ENCODE measurements at regions not wholly inside any gene's neighbourhood (a gene's known extent, or its start where the extent isn't known, plus 50 kb on each side); places are given as distances from the start of the nearest gene placed in this dataset.

- no peak for DNase-seq
These were observed 2200.4 kb upstream of the C9orf72 start for GRCh38 chr9:29773676-29774075.

- DNase-seq = no peak
These were observed 2202.2 kb upstream of the C9orf72 start for GRCh38 chr9:29775491-29775890.

GRCh38 chr9:29778281-29778849 lies 2205.1 kb upstream of the C9orf72 start:
- no peak for DNase-seq

- DNase-seq = no peak
These were observed 2220.7 kb upstream of the C9orf72 start for GRCh38 chr9:29793970-29794369.

DNA sequence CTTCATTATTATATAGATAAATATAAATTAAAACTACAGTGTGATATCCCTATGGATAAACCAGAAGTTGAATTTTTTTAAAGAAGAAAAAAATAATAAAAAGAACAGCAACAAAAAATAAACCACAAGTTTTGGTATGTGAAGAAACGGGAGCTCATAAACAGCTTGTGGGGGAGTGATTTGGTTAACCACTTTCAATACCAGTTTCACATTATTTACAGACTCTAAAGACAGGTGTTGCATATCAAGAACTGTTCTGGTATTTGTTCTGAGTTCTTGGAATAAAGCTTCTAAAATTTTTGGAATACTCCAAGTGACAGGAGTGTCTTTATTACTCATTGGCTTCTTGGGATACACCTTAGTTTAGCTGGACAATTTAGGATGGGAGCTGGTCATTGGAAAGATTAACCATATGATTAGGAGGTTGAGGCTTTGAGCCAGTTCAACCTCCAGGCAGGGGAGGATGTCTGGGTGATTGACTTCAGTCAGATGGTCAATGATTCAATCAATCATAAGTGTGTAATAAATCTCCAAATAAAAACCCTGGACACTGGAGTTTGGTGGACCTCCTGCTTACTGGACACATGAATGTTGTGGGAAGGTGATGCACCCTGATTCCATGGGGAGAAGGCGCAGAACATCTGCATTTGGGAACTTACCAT lies 2223.1 kb upstream of the C9orf72 start:
- DNase-seq = no peak

DNA sequence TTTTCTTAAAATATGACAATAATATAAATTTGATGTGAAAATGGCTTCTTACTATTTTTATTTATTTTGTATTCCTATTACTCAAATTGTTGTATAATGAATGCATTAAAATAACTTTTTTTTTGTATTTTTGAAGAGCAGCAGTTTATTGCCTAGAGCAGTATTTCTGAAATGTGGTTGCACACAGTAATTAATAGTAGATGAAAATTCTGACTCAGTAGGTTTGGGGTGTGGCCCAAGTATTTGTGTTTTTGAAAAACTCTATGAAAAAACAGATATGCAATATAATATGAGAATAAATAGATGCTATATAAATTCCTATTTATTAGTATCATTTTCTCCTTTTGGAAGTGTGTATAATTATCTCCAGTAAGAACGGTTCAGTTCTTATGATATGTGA lies 2225.3 kb upstream of the C9orf72 start:
- DNase-seq = no peak

GRCh38 chr9:29799227-29799626 lies 2225.9 kb upstream of the C9orf72 start:
- DNase-seq = no peak

- peak in 1 of 58 donors; percentile 1 for DNase-seq
These were observed 2227.5 kb upstream of the C9orf72 start for GRCh38 chr9:29800821-29801220.

GRCh38 chr9:29802454-29802853 lies 2229.2 kb upstream of the C9orf72 start:
- DNase-seq = no peak

DNA sequence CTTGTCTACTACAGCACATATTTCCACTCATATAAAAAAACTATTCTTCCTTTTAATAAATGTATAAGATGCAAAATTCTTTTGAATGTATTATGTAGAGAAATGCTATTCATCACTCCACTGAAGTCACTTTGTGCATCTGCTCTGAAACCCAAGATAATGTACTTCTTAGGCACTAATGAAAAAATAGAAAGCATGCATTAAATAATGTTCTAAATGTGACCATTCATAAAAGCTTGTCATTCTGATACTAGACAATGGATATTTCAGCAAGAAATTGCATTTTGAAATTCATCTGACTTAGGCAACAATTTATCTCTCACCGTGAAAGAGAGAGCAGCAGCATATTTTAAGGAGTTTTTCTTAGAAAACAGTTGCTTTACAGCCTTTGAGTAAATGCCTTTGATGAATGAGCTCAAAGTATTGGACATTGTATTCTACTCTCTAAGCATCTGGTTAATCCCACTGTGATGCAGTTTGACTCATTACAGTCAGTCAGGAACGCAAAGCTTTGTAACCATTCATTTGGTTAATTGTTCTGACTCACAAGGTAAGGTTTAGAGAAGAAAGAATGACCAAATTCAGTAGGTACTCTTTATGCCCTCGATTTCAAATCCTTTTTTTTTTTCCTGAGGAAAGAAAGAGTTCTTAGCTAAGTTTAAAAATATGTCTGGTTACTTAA lies 2233.8 kb upstream of the C9orf72 start:
- no peak for DNase-seq

DNA sequence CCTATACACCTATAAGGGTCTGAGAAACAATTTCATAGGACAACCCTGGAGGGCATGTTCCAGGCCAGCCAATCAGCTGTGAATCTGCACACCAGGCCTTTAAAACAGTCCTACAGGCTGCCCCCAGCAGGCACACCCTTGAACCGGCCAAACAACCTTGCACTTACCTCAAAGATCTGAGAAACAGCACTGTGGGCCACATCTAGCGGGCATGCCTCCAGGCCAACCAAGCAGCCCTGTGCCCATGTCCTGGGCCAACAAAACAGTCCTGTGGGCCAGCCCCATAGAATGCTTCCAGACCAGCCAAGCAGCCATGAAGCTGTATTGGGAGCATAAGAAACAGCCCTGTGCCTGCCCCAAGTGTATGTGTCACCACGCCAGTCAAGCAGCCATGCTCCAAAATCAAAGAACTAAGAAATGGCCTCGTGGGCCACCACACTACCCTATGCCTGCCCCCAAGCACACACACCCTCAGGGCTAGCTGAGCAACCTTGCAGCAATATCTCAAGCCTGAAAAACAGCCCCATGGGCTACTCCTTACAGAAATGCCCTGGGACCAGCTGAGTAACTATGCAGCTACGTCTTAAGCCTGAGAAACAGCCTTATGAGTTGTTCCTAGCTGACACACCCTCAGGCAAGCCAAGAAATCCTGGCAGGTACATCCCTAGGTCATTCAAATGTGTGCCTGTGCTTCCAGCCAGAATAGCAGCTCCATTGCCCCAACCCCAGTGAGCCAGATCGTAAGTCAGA lies 2243.8 kb upstream of the C9orf72 start:
- DNase-seq = no peak

- DNase-seq = no peak
These were observed 2249.2 kb upstream of the C9orf72 start for GRCh38 chr9:29822458-29822857.

- DNase-seq = peak in 1 of 58 donors; percentile 0
These were observed 2253.1 kb upstream of the C9orf72 start for GRCh38 chr9:29826421-29826820.

GRCh38 chr9:29830821-29831220 lies 2257.5 kb upstream of the C9orf72 start:
- DNase-seq = peak in 10 of 58 donors; percentile 1 to 11 (median 3)

- no peak for DNase-seq
These were observed 2265.3 kb upstream of the C9orf72 start for GRCh38 chr9:29838491-29839020.

- no peak for DNase-seq
These were observed 2271.0 kb upstream of the C9orf72 start for GRCh38 chr9:29844251-29844650.

GRCh38 chr9:29850664-29851063 lies 2277.4 kb upstream of the C9orf72 start:
- no peak for DNase-seq

- DNase-seq = no peak
These were observed 2288.5 kb upstream of the C9orf72 start for GRCh38 chr9:29861803-29862202.

GRCh38 chr9:29865764-29866313 lies 2292.6 kb upstream of the C9orf72 start:
- no peak for DNase-seq

DNA sequence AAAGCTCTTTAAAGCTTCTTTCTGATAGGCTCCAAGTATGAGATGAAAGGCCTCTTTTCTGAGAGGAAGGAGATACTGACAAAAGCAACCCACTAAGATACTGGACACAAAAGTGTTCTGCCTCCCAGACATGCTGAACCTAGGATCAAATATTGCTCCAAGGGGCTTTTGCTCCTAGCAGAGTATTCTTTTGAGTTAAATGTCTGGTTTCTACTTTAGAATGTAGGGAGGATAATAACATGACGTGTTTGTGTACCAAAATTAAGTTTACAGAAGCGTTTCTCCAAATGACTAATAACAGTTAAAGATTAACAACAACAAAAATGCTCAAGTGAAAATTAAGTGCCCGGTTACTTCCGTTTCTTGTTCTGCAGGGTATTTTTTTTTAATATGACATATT lies 2293.3 kb upstream of the C9orf72 start:
- DNase-seq = no peak

GRCh38 chr9:29873579-29873978 lies 2300.3 kb upstream of the C9orf72 start:
- no peak for DNase-seq

DNA sequence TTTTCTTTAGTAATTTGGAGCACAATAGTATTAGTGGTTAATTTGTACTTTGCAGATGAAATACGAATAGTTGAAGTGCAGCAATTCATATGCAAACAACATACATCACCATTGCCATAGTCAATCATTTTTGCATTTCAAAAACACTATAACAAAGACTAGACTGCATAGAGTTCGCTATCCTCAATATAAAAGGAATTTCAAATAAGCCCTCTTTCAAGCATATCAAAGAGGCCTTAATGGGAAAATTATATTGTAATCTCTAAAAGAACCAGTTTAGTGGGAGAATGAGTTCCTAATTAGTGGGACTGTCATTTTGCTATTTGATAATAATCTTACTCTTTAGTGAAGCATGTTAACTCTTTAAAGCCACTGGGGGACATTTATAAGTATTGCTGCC lies 2302.3 kb upstream of the C9orf72 start:
- no peak for DNase-seq
